GM18520 (cell line): ENCODE measurements at regions not wholly inside any gene's neighbourhood (a gene's known extent, or its start where the extent isn't known, plus 50 kb on each side); places are given as distances from the start of the nearest gene placed in this dataset.
"Not testable (repeated sequence)": the region's sequence is repeated elsewhere in the genome, so short reads cannot be mapped to it uniquely, and the experiment has no call there.

Experiments
- ATAC-seq: cut with Tn5 transposase; IDR thresholded peaks from one replicate; pipeline ENCODE4 v1.9.1; 2021; ENCODE audit not compliant: unreplicated experiment

DNA sequence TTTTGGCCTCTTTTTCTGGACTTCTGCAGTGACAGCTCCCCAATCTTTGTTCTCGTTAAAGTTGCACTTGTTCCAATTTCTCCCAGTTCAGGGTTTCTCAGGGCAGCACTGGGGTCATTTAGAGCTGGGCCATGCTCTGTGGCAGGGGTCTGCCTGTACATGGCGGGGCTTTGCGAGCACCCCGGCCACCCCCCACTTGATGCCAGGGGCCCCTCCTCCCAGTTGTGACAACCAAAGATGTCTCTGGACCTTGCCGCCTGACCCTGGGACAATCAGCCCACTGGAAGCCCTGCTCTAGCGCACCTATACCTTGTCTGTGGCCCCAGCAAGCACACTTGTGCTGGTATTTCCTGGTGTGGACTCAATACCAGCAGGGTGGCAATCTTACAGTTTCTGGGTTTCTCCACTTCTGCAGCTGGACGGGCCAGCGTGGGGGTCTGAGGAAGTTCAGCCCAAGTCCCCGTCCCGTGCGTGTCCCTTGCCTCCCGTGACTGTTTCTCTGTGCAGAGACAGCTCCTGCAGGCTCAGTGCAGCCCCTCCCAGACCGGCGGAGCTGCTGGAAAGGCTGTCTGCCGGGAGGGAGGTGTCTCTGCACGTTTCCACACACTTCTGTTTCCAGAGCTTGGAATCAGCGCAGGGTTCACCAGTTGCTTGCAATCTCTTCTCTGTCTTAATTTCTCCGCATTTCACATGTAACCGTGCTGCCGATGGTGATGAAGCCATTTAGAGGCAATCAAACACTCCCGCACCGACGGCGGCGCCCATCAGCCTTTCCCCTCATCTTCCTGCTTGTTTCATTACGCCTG lies 1328.9 kb downstream of the BRD1 start:
- no peak for ATAC-seq

- not testable (repeated sequence) for ATAC-seq
These were observed 1329.7 kb downstream of the BRD1 start for GRCh38 chr22:48497743-48498520.

- no peak for ATAC-seq
These were observed 1330.6 kb downstream of the BRD1 start for GRCh38 chr22:48496987-48497650.

- ATAC-seq = no peak
These were observed 1331.3 kb downstream of the BRD1 start for GRCh38 chr22:48496226-48496845.

DNA sequence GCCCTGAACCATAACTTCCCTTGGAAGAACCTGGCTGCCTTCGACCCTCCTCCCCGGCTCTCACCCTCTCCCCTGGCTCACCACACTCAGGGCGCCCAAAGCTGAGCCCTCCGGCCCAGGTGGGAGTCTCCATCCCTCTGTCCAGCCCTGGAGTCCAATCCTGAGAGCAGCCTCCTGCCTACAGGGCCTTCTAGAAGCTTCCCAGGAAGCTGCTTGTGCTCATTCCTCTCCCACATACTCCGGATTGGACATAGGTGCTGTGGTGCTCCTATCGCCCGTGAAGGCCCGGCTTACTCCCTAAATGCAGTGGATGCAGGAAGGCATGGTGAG lies 1332.0 kb downstream of the BRD1 start:
- ATAC-seq = no peak

- no peak for ATAC-seq
These were observed 1332.5 kb downstream of the BRD1 start for GRCh38 chr22:48494968-48495750.

DNA sequence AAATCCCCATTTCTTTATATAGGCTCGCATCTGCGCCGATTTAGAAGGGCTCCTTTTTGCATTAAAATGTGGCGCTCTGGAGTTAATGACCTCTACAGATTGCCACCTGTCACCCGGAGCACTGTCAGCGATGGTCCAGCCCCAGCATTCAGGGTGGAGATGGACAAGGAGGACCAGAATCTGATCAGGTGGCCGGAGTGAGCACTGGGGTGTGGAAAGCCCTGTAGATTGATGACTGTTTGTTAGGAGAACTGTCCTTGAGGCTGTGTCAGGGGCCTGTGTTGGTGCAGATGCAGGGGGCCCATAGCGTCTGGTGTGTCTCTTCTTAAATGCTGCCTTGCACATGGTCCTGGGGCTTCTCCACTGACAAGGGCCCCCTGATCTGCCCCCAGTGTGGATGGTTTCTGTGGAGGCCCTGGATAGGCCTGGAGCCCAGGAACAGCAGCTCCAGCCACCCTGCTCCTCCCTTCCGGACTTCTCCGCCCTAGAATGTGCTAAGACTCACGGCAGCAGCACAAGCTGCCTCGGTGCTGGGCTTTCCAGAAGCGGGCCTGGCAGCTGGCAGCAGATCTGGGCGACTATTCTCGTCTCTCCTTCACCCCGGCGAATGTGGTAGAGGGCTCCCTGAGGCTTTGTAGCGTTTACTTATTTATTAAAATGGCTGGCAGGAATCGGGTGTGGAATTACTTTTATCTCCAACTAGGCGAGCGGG lies 1333.3 kb downstream of the BRD1 start:
- ATAC-seq = no peak

DNA sequence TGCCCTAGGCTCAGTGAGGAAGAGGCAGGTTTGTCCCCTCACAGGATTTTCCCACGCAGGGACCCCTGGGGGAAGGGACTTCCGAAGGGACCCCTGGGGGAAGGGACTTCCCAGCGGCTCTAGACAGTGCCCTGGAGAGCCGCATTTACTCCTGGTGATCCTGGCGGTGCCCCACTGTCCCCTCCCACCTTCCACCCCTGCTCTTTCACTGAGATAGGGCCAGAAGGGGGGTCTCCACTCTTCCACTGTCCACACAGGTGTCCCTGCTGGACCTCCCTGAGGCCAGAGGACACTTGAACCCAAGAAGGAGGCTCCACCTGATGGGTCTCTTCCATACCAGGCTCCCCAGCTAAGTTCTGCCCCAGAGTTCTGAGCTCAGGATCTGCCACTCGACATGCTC lies 1333.9 kb downstream of the BRD1 start:
- no peak for ATAC-seq

GRCh38 chr22:48492366-48493320 lies 1335.0 kb downstream of the BRD1 start:
- no peak for ATAC-seq

DNA sequence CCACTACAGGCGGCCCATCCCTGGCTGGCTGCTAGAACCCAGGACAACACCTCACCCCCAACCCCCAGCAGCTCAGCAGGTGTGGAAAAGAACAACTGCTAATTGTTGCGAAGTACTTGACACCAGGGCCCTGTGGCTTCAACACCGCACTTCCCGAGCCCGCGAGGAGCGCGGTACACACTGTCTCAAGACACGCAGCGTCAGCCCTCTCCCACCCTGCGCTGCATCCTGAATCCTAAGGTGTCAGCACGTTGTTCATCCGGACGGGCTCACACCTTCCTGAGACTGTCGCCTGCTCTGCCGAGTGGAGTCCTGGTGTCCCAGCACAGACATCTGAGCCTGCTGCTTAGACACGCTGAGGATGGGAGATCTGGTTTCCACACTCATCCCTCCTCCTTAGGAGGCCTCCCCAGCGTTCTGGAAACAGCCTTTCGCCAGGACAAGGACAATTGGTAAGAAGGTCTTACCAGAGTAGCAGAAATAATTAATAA lies 1336.2 kb downstream of the BRD1 start:
- ATAC-seq = no peak

GRCh38 chr22:48490500-48491411 lies 1336.9 kb downstream of the BRD1 start:
- no peak for ATAC-seq

- ATAC-seq = no peak
These were observed 1337.8 kb downstream of the BRD1 start for GRCh38 chr22:48489551-48490499.

DNA sequence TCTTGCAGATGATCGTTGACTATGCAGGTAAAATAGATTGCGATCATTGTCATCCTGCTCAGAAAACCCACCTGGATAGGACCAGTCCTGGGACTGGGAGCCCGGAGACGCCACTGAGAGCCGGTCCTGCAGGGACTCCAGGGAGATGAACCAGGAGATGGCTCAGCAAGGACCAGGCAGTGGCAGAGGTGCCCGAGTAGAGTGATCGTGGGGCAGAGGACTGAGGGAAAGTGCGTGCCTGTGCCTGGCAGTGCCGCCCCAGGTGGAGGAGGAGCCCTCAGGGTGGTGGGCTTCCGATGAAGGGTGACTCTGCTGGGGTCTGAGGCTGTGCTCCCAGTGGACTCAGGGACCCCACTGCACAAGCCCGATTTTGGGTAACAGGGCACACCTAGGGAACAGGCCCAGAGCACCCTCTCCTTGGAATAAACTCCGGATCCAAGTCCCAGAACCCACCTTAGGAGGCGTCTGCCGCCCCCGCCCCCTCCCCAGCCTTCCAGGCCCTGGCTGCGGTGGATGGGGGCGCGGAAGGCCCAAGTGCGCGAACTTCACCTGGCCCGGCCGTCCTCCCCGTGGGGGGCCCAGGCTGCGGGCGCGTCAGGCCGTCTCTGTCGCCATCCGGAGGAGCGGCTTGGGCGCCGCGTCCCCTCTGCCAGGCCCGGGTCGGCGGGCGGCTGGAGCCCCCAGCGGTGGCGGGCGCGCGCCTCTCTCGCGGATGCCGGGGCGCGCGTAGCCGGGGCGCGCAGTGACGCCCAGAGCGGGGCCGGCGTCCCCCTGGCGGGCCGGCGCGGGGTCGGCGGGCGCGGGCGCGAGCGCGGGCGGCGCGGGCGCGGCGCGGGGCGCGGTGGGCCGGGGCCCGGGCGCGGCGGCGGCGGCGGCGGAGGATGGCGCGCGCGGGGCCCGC lies 1338.8 kb downstream of the BRD1 start:
- ATAC-seq = no peak

GRCh38 chr22:48488149-48488551 lies 1339.5 kb downstream of the BRD1 start:
- no peak for ATAC-seq

DNA sequence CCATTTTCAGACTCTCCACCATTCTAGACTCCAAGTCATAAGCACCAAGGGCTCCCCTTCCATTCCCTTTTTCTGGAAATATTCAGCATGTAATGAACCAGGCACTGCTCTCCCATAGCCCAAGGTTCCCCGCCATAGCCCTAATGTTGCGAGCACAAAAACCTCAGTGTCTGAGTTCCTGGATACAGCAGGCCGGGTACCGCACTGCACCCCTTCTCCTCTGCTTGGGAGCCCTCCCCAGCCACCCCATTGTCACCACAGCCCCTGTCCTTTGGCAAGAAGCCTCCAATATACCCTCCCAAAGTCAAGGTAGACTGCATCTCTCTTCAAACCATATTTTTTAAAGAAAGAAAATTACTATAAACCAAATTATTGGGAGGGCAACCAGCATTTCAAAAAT lies 1341.1 kb downstream of the BRD1 start:
- ATAC-seq = no peak

DNA sequence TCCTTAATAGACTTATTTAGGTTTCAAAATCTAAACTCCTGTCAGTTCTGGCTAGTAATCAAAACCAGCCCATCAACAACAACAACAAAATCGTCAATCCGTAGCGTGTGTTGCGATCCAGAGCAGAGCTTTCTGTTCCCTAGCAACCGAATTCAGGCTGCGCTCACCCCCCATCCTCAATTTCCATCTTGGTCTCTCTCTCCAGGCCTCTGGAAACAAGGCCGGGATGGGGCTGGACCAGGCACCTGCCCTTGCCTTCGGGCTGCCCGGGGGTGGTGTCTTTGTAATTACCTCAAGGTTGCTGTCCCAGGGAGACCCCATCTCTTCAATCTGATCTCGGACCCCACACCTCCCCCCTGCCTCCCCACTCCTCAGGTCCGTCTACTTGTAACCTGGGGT lies 1341.5 kb downstream of the BRD1 start:
- ATAC-seq = no peak
